KBM-7 (cell line): ENCODE measurements at regions not wholly inside any gene's neighbourhood (a gene's known extent, or its start where the extent isn't known, plus 50 kb on each side); places are given as distances from the start of the nearest gene placed in this dataset.
"Not testable (repeated sequence)": the region's sequence is repeated elsewhere in the genome, so short reads cannot be mapped to it uniquely, and the experiment has no call there.

ENCODE experiments used
- DNase-seq: peaks from one replicate; pipeline ENCODE4 v3.0.0-alpha.2; 2015
- in situ Hi-C: fragments of 300-500 bp; cut with MboI; formaldehyde crosslinking; loops from 2 replicates; pipeline ENCODE4 v1.14.3; 2020; ENCODE audit warnings: low sequenced_read_pairs, low pct_unique_long_range_greater_than_20kb, mixed read lengths

DNA sequence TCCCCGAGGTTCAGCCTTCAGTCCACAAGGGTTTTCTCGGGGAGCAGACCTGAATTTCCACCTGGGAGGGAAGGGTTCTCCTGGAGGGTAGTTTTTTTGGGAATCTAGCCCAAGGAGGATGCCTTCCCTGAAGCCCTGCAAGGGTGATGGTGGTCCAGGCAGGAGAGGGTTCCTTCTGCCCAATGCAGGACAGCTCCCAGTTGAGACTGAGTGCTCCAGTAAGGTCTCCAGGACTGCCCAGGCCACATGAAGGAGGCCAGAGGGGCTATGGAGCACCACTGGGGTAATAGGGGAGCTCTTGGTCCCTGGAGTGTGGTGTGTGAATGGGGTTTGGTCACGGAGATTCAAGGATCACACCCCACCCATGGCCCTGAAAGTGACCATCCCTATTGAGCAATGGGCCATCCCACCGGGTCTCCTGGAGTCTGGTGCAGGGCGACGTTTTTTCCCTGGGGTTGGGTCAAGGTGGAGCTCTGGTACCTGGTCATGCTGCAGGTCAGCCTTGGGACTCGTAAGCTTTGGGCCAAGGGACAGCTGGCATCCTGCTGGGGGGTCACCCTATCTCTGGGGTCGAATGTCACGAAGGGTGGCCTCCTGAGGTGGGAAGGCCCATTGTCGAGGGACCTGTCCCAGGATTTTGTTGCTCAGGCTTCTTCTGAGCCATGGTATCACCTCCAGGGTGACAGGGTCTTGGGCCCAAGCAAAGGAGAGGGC is 196.5 kb downstream of the UBE3A start:
- in situ Hi-C loops = no loop called here
- DNase-seq = no peak

DNA sequence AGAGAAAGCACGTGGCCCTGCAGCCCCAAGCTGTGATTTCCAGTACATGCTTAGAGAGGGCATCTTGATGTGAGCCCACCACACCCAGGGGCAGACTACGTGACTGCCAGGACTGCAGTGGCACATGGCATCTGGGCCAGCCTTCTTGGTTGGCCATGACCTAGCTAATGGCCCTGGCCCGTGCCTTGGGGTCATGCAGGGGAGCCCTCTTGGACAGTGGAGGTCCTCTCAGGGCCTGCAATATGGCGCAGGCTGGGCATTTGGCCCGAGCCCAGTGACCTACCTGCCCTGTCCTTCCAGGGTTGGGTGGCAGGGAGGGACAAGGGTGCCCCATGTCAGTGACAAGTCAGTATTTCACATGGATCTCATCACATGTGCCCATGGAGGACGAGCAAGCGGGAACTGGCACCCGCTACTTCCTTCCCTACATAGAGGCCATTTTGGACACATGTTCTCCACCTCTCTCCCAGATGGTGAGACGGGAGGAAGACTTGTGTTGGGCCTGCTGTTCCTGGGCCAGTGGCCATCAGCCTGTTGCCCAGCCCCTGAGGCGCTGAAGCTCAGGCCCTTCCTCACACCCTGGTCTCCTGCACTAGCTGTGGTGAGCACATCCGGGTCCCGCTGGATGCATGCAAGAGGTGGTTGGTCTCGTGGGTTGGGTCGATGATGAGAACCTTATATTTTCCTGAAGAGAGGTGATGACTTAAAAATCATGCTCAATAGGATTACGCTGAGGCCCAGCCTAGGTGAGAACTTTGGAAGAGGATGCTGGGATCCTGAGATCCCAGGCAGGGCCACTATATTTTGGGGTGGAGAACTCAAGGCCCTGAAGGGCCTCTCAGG is 195.6 kb downstream of the UBE3A start:
- in situ Hi-C loops = no loop called here
- no peak for DNase-seq

GRCh38 chr15:25243800-25244097 is 195.1 kb downstream of the UBE3A start:
- DNase-seq = no peak
- in situ Hi-C loops = no loop called here

DNA sequence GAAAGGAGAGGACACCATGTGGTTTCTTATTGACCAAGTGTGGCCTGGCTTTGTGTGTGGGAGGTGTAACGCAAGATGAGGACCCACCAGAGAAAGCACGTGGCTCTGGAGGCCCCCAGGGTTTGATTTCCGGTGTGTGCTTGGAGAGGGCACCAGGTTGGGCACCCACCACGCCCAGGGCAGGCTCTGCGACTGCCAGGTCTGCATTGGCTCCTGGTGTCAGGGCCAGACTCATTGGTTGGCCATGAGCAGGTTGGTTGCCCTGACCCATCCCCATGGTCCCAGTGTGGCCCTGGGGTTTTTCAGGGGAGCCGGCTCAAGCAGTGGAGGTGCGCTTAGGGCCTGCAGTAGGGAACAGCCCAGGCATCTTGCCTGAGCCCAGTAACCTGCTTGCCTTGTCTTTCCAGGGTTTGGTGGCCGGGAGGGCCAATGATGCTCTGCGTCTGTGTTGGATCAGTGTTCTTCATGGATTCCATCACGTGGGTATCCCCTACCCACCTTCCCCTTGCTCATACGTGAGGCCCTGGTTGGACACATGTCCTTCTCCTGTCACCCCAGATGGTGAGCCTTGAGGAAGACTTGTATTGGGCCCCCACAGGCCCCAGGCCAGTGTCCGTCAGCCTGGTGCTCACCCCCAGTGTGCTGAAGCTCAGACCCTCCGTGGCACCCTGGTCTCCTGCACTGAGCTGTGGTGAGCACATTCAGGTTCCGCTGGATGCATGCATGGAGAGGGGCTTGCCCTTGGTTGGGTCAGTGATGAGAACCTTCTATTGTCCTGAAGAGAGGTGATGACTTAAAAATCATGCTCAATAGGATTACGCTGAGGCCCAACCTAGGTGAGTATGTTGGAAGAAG is 193.9 kb downstream of the UBE3A start:
- in situ Hi-C loops = no loop called here
- DNase-seq = no peak

DNA sequence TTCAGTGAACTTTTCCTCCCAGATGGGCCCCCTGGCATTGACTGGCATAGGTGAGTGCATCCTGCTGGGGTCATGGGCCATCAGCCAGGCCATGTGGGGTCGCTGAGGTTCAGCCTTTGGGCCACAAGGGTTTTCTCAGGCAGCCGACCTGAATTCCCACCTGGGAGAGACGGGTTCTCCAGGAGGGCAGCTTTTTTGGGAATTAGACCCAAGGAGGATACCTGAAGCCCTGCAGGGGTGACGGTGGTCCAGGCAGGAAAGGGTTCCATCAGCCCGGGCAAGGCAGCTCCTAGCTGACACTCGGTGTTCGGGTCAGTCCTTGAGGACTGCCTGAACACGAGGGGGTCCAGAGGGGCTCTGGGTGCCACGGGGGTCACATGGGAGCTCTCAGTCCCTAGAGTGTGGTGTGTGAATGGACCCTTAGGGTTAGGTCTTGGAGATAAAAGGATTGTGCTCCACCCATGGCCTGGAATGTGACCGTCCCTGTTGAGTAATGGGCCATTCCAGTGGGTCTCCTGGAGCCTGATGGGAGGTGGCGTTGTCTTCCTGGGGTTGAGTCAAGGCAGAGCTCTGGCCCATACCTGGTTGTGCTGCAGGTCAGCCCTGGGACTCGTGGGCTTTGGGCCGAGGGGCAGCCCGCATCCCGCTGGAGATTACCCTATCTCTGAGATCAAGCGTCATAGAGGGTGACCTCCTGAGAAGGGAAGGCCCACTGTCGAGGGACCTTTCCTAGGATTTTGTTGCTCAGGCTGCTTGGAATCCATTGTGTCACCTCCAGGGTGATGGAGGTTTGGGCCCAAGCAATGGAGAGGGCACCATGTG is 192.8 kb downstream of the UBE3A start:
- in situ Hi-C loops = no loop called here
- DNase-seq = no peak

DNA sequence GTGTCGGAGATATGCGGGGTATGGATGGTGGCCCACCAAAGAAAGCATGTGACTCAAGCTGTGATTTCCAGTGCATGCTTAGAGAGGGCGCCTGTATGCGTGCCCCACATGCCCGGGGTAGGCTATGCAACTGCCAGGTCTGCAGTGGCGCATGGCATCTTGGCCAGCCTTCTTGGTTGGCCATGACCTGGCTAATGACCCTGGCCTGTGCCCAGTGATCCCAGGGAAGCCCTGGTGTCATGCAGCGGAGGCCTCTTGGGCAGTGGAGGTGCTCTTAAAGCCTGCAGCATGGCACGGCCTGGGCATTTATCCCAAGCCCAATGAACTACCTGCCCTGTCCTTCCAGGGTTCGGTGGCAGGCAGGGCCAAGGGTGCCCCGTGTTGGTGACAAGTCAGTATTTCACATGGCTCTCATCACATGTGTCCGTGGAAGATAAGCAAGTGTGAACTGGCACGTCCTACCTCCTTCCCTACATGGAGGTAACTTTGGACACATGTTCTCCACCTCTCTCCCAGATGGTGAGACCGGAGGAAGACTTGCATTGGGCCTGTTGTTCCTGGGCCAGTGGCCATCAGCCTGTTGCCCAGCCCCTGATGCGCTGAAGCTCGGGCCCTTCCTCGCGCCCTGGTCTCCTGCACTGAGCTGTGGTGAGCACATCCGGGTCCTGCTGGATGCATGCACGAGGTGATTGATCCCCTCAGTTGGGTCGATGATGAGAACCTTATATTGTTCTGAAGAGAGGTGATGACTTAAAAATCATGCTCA is 192.0 kb downstream of the UBE3A start:
- in situ Hi-C loops = no loop called here
- no peak for DNase-seq

- in situ Hi-C loops = no loop called here
- no peak for DNase-seq
These were observed 191.3 kb downstream of the UBE3A start for GRCh38 chr15:25247407-25248038.

- DNase-seq, in situ Hi-C loops: not testable (repeated sequence)
These were observed 190.7 kb downstream of the UBE3A start for GRCh38 chr15:25248087-25248486.

- no peak for DNase-seq
- in situ Hi-C loops = no loop called here
These were observed 190.1 kb downstream of the UBE3A start for GRCh38 chr15:25248583-25249235.

DNA sequence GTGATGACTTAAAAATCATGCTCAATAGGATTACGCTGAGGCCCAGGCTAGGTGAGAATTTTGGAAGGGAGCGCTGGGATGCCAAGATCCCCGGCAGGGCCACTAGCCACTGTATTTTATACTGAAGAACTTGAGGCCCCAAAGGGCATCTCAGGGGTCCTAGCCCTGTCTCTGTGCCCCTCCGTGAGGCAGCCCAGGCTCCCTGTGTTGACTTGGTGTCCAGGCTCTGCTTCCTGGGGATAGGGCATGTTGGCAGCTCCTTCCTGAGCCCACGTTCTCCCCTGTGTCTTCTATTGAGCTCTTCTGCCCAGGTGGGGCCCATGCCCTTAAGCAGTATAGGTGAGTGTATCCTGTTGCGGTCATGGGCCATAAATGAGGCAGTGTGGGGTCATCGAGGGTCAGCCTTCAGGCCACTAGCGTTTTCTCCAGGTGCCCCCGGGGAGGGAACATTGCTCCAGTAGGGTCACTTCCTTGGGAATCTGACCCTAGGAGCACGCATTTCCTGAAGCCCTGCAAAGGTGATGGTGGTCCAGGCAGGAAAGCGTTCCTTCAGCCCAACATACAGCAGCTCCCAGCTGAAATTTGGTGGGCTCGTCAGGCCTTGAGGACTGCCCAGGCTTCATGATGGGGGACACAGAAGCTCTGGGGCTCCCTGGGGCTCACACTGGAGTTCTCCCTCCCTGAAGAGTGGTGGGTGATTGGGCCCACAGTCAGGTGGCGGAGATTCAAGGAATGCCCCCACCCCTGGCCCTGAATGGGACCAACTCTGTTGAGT is 189.4 kb downstream of the UBE3A start:
- no peak for DNase-seq
- in situ Hi-C loops = no loop called here

DNA sequence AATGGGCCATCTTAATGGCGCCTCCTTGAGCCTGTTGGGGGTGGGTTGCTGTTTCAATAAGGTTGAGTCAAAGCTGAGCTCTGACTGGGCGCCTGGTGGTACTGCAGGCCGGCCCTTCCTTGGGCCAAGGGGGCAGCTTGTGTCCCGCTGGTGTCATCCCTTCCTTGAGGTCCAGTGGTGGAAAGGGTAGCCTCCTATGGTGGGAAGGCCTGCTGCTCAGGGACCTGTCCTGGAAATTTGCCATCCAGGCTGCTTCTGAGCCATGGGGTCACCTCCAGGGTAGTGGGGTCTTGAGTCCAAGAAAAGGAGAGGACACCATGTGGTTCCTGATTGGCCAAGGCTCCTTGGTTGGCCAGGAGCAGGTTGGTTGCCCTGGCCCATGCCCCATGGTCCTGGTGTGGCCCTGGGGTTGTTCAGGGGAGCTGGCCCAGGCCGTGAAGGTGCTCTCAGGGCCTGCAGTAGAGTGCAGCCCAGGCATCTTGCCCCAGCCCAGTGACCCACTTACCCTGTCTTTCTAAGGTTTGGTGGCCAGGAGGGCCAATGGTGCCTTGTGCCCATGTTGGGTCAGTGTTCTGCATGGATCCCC is 188.7 kb downstream of the UBE3A start:
- no peak for DNase-seq
- in situ Hi-C loops = no loop called here

GRCh38 chr15:25250906-25251622 is 187.8 kb downstream of the UBE3A start:
- in situ Hi-C loops = no loop called here
- DNase-seq = no peak

- no peak for DNase-seq
- in situ Hi-C loops = no loop called here
These were observed 187.0 kb downstream of the UBE3A start for GRCh38 chr15:25251700-25252390.

- DNase-seq, in situ Hi-C loops: not testable (repeated sequence)
These were observed 185.5 kb downstream of the UBE3A start for GRCh38 chr15:25253048-25253973.
